HFFc6 (cell line): ENCODE measurements at regions not wholly inside any gene's neighbourhood (a gene's known extent, or its start where the extent isn't known, plus 50 kb on each side); places are given as distances from the start of the nearest gene placed in this dataset.
"Not testable (repeated sequence)": the region's sequence is repeated elsewhere in the genome, so short reads cannot be mapped to it uniquely, and the experiment has no call there.

Experiments
- DNase-seq: peaks from one replicate; pipeline ENCODE4 v3.0.0-alpha.2; 2018
- H3K27ac Mint-ChIP-seq: 2 replicates; pipeline ENCODE4 v1.8.0; 2020; ENCODE audit warnings: mild to moderate bottlenecking, mixed read lengths
- H3K27me3 Mint-ChIP-seq: 2 replicates; pipeline ENCODE4 v1.8.0; 2021; ENCODE audit warnings: mild to moderate bottlenecking, moderate library complexity, mixed read lengths; ENCODE audit not compliant: insufficient read depth
- H3K36me3 Mint-ChIP-seq: 2 replicates; pipeline ENCODE4 v1.8.0; 2021; ENCODE audit warnings: low read depth, mixed read lengths
- H3K4me1 Mint-ChIP-seq: 2 replicates; pipeline ENCODE4 v1.8.0; 2020; ENCODE audit warnings: low read depth, mixed read lengths
- H3K4me3 Mint-ChIP-seq: 2 replicates; pipeline ENCODE4 v1.8.0; 2020; ENCODE audit warnings: mild to moderate bottlenecking, moderate library complexity, mixed read lengths
- H3K9me3 Mint-ChIP-seq: 2 replicates; pipeline ENCODE4 v1.8.0; 2020; ENCODE audit warnings: mild to moderate bottlenecking, mixed read lengths
- CTCF ChIP-seq: fragments of 200-600 bp; sonication (generic); IDR thresholded peaks from 2 replicates; pipeline ENCODE4 v1.5.0; 2021; ENCODE audit warnings: antibody characterized with exemption, mild to moderate bottlenecking

- Mint-ChIP-seq H3K27me3 (peaks cover 7% of the 10 kb centered on the region; the same call in 1 of the 2 replicates), H3K4me1 (no peaks in the 10 kb centered on the region), H3K27ac (no peak overlapping the region), H3K36me3 (no peaks in the 10 kb centered on the region), H3K4me3 (no peak overlapping the region), H3K9me3 (no peaks in the 10 kb centered on the region)
- DNase-seq, result no peak
- no peak for TF ChIP-seq CTCF
Observed at GRCh38 chr1:182317611-182318161, 73.9 kb downstream of the GLUL start.

- DNase-seq, H3K4me3 Mint-ChIP-seq, H3K9me3 Mint-ChIP-seq, H3K27me3 Mint-ChIP-seq, H3K27ac Mint-ChIP-seq, H3K4me1 Mint-ChIP-seq, H3K36me3 Mint-ChIP-seq: not testable (repeated sequence)
Observed at GRCh38 chr1:182316454-182316853, 75.1 kb downstream of the GLUL start.

- Mint-ChIP-seq H3K9me3 (no peaks in the 10 kb centered on the region), H3K27ac (no peak overlapping the region), H3K36me3 (no peaks in the 10 kb centered on the region), H3K27me3 (peaks cover 7% of the 10 kb centered on the region; the same call in 1 of the 2 replicates), H3K4me3 (no peak overlapping the region), H3K4me1 (no peaks in the 10 kb centered on the region)
- no peak for TF ChIP-seq CTCF
- no peak for DNase-seq
Observed at GRCh38 chr1:182315167-182315556, 76.4 kb downstream of the GLUL start.

- no peak for DNase-seq
- no peak for TF ChIP-seq CTCF
- Mint-ChIP-seq H3K27me3 (peaks cover 2% of the 10 kb centered on the region; the same call in 1 of the 2 replicates), H3K27ac (no peak overlapping the region), H3K36me3 (no peaks in the 10 kb centered on the region), H3K4me1 (no peaks in the 10 kb centered on the region), H3K9me3 (no peaks in the 10 kb centered on the region), H3K4me3 (no peak overlapping the region)
Observed at GRCh38 chr1:182309631-182310351, 81.8 kb downstream of the GLUL start.

- Mint-ChIP-seq H3K36me3 (no peaks in the 10 kb centered on the region), H3K27ac (no peak overlapping the region), H3K4me3 (no peak overlapping the region), H3K27me3 (peaks cover 6% of the 10 kb centered on the region; the same call in 1 of the 2 replicates), H3K9me3 (no peaks in the 10 kb centered on the region), H3K4me1 (no peaks in the 10 kb centered on the region)
- DNase-seq, result no peak
- TF ChIP-seq CTCF, result no peak
Observed at GRCh38 chr1:182308826-182309225, 82.8 kb downstream of the GLUL start.

GRCh38 chr1:182307486-182307885 lies 84.1 kb downstream of the GLUL start:
- H3K36me3 Mint-ChIP-seq, result not testable (repeated sequence)

More at GRCh38 chr1:182307486-182307885, 84.1 kb downstream of the GLUL start:
- not testable (repeated sequence) for DNase-seq, H3K4me1 Mint-ChIP-seq, H3K4me3 Mint-ChIP-seq, H3K27me3 Mint-ChIP-seq, H3K9me3 Mint-ChIP-seq, H3K27ac Mint-ChIP-seq
